ENCODE measurements at regions not wholly inside any gene's neighbourhood (a gene's known extent, or its start where the extent isn't known, plus 50 kb on each side); places are given as distances from the start of the nearest gene placed in this dataset. TPM values are rescaled to one million over a fixed set of nuclear protein-coding genes. Genes with fewer than 3 reads are reported as not detected.

GRCh38 chr1:218219460-218219859, 65.6 kb upstream of the RRP15 start:
- no peaks in the 10 kb centered on the region for H3K9me2 ChIP-seq (ENCODE audit: insufficient read depth, low read length)
- intact Hi-C loops (cut with micrococcal nuclease; ENCODE audit: unreplicated experiment) = no loop called here
- H2AFZ ChIP-seq (ENCODE audit: low read length) = no peak overlapping the region
- H3K4me3 ChIP-seq (ENCODE audit: low read depth, low read length, poor library complexity, severe bottlenecking) = no peak overlapping the region
- no peaks in the 10 kb centered on the region for H3K9me3 ChIP-seq (ENCODE audit: low read length)
- DNase-seq (ENCODE audit: low spot score) = no peak
- ChIA-PET CTCF (ENCODE audit: unreplicated experiment) (no interaction called here), POLR2A (interaction anchor here (0.7 to 1.5 kb wide), 2 partner anchors 16 to 242 kb away, joined by 3 read pairs; no protein-coding TSS in a partner anchor)
- H3K4me1 ChIP-seq (ENCODE audit: insufficient read depth, low read length, poor library complexity, severe bottlenecking) = peaks cover 41% of the 10 kb centered on the region
- no TSS peak for BruUV-seq (replicated peaks)
- no peak overlapping the region for H3K4me2 ChIP-seq (ENCODE audit: low read length)
- H3K36me3 ChIP-seq (ENCODE audit: insufficient read depth, low read length) = no peaks in the 10 kb centered on the region
- TF ChIP-seq CTCF (conservative IDR thresholded peaks at IDR 0.05; ENCODE audit: low read length) = no peak
- no peak for TF ChIP-seq EZH2phosphoT487 (IDR thresholded peaks at IDR 0.05; ENCODE audit: borderline replicate concordance, low read depth, low read length)
- no peaks in the 10 kb centered on the region for H4K20me1 ChIP-seq (ENCODE audit: insufficient read depth, low read length)
- no peaks in the 10 kb centered on the region for H3K79me2 ChIP-seq (ENCODE audit: insufficient read depth, low read depth, low read length)
- no peak overlapping the region for H3K27ac ChIP-seq (ENCODE audit: low read depth, low read length, poor library complexity, severe bottlenecking)

GRCh38 chr1:218224101-218224500, 61.0 kb upstream of the RRP15 start:
- H4K20me1 ChIP-seq (ENCODE audit: insufficient read depth, low read length) = no peaks in the 10 kb centered on the region
- no peak for TF ChIP-seq CTCF (conservative IDR thresholded peaks at IDR 0.05; ENCODE audit: low read length)
- no peak for TF ChIP-seq EZH2phosphoT487 (IDR thresholded peaks at IDR 0.05; ENCODE audit: borderline replicate concordance, low read depth, low read length)
- no peak for DNase-seq (ENCODE audit: low spot score)
- no peaks in the 10 kb centered on the region for H3K36me3 ChIP-seq (ENCODE audit: insufficient read depth, low read length)
- no peaks in the 10 kb centered on the region for H3K9me2 ChIP-seq (ENCODE audit: insufficient read depth, low read length)
- H3K4me2 ChIP-seq (ENCODE audit: low read length) = no peak overlapping the region
- POLR2A ChIA-PET = interaction anchor here (1.0 to 1.4 kb wide), 2 partner anchors 11 to 533 kb away, joined by 3 to 4 read pairs; no protein-coding TSS in a partner anchor
- H3K4me3 ChIP-seq (ENCODE audit: low read depth, low read length, poor library complexity, severe bottlenecking) = no peak overlapping the region
- CTCF ChIA-PET (ENCODE audit: unreplicated experiment) = no interaction called here
- no TSS peak for BruUV-seq (replicated peaks)
- H3K4me1 ChIP-seq (ENCODE audit: insufficient read depth, low read length, poor library complexity, severe bottlenecking) = peaks cover 3% of the 10 kb centered on the region
- no peaks in the 10 kb centered on the region for H3K9me3 ChIP-seq (ENCODE audit: low read length)
- no peaks in the 10 kb centered on the region for H3K79me2 ChIP-seq (ENCODE audit: insufficient read depth, low read depth, low read length)
- no peak overlapping the region for H3K27ac ChIP-seq (ENCODE audit: low read depth, low read length, poor library complexity, severe bottlenecking)
- intact Hi-C loops (cut with micrococcal nuclease; ENCODE audit: unreplicated experiment) = no loop called here
- H2AFZ ChIP-seq (ENCODE audit: low read length) = no peak overlapping the region

- Histone ChIP-seq H3K27ac (ENCODE audit: low read depth, low read length, poor library complexity, severe bottlenecking) (no peak overlapping the region), H3K4me1 (ENCODE audit: insufficient read depth, low read length, poor library complexity, severe bottlenecking) (no peaks in the 10 kb centered on the region), H3K4me3 (ENCODE audit: low read depth, low read length, poor library complexity, severe bottlenecking) (no peak overlapping the region), H3K79me2 (ENCODE audit: insufficient read depth, low read depth, low read length) (no peaks in the 10 kb centered on the region), H4K20me1 (ENCODE audit: insufficient read depth, low read length) (no peaks in the 10 kb centered on the region), H3K9me3 (ENCODE audit: low read length) (no peaks in the 10 kb centered on the region), H3K4me2 (ENCODE audit: low read length) (no peak overlapping the region), H3K36me3 (ENCODE audit: insufficient read depth, low read length) (no peaks in the 10 kb centered on the region), H3K9me2 (ENCODE audit: insufficient read depth, low read length) (no peaks in the 10 kb centered on the region), H2AFZ (ENCODE audit: low read length) (no peak overlapping the region)
- no TSS peak for BruUV-seq (replicated peaks)
- no peak for TF ChIP-seq EZH2phosphoT487 (IDR thresholded peaks at IDR 0.05; ENCODE audit: borderline replicate concordance, low read depth, low read length)
- TF ChIP-seq CTCF (conservative IDR thresholded peaks at IDR 0.05; ENCODE audit: low read length) = no peak
- ChIA-PET POLR2A (interaction anchor here (0.8 kb wide), 1 partner anchor 15 kb away, joined by 3 read pairs; no protein-coding TSS in a partner anchor), CTCF (ENCODE audit: unreplicated experiment) (no interaction called here)
- intact Hi-C loops (cut with micrococcal nuclease; ENCODE audit: unreplicated experiment) = no loop called here
- DNase-seq (ENCODE audit: low spot score) = no peak
These were observed 59.1 kb upstream of the RRP15 start for GRCh38 chr1:218226005-218226404.

Small RNA genes lying in the stretch of these regions (small RNA-seq; reads per million reads assigned to genes)
- gene RNU1-141P = not detected
